ENCODE measurements at regions not wholly inside any gene's neighbourhood (a gene's known extent, or its start where the extent isn't known, plus 50 kb on each side); places are given as distances from the start of the nearest gene placed in this dataset.

DNA sequence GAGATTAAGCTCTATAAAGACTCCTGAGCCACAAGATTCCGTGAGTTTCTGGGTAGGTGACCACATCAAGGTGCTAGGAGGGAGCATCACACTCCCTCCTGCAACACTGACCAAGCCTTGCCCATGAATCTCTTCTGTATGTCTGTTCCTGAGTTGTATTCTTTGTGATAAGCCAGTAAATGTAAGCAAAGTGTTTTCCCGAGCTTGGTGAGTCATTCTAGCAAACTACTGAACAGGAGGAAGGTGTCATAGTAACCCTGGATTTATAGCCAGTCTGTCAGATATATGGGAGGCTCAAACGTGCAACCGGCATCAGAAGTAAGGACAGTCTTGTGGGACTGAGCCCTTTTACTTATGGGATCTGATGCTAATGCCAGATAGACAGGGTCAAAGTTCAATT is 346.1 kb upstream of the KYNU start:
- TF ChIP-seq, protein P1, sequence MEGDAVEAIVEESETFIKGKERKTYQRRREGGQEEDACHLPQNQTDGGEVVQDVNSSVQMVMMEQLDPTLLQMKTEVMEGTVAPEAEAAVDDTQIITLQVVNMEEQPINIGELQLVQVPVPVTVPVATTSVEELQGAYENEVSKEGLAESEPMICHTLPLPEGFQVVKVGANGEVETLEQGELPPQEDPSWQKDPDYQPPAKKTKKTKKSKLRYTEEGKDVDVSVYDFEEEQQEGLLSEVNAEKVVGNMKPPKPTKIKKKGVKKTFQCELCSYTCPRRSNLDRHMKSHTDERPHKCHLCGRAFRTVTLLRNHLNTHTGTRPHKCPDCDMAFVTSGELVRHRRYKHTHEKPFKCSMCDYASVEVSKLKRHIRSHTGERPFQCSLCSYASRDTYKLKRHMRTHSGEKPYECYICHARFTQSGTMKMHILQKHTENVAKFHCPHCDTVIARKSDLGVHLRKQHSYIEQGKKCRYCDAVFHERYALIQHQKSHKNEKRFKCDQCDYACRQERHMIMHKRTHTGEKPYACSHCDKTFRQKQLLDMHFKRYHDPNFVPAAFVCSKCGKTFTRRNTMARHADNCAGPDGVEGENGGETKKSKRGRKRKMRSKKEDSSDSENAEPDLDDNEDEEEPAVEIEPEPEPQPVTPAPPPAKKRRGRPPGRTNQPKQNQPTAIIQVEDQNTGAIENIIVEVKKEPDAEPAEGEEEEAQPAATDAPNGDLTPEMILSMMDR (IDR thresholded peaks at IDR 0.05; ENCODE audit: insufficient read depth, low read length) = no peak
- TF ChIP-seq POLR2AphosphoS5 (IDR thresholded peaks at IDR 0.05; ENCODE audit: low read depth) = no peak
- TF ChIP-seq GABPA (IDR thresholded peaks at IDR 0.05; ENCODE audit: low read depth) = no peak
- no peak for TF ChIP-seq SPI1 (IDR thresholded peaks at IDR 0.05; ENCODE audit: borderline replicate concordance, low read depth)

Measured in HL-60 (cell line).